Hepatocyte (in vitro differentiated cells): ENCODE measurements at regions not wholly inside any gene's neighbourhood (a gene's known extent, or its start where the extent isn't known, plus 50 kb on each side); places are given as distances from the start of the nearest gene placed in this dataset.
A peak's percentile ranks its signal among the peaks of the same experiment; 100 is the strongest.

Experiments used
- DNase-seq: peaks from one replicate; pipeline ENCODE4 v3.0.0-alpha.2; 2016; ENCODE audit warnings: low spot score
- H2AFZ ChIP-seq: fragments of 200-600 bp; sonication (generic); 2 replicates; pipeline ENCODE4 v1.6.0; 2016; ENCODE audit warnings: antibody characterized with exemption, mild to moderate bottlenecking
- H3K27ac ChIP-seq: fragments of 200-600 bp; sonication (generic); 2 replicates; pipeline ENCODE4 v1.5.1; 2016; ENCODE audit warnings: mild to moderate bottlenecking
- H3K27me3 ChIP-seq: fragments of 200-600 bp; sonication (generic); 2 replicates; pipeline ENCODE4 v1.6.1; 2016
- H3K36me3 ChIP-seq: fragments of 200-600 bp; sonication (generic); replicated peaks from 2 replicates; pipeline ENCODE4 v1.5.1; 2016; ENCODE audit warnings: low read depth; ENCODE audit not compliant: insufficient read depth
- H3K4me1 ChIP-seq: fragments of 200-600 bp; sonication (generic); 2 replicates; pipeline ENCODE4 v1.5.1; 2016; ENCODE audit warnings: mild to moderate bottlenecking, moderate library complexity; ENCODE audit not compliant: insufficient read depth
- H3K4me2 ChIP-seq: fragments of 200-600 bp; sonication (generic); 2 replicates; pipeline ENCODE4 v1.6.0; 2016
- H3K4me3 ChIP-seq: fragments of 200-600 bp; sonication (generic); 2 replicates; pipeline ENCODE4 v1.5.1; 2016; ENCODE audit warnings: mild to moderate bottlenecking
- H3K79me2 ChIP-seq: fragments of 200-600 bp; sonication (generic); 2 replicates; pipeline ENCODE4 v1.6.0; 2017; ENCODE audit warnings: mild to moderate bottlenecking
- H3K9me2 ChIP-seq: fragments of 200-600 bp; sonication (generic); replicated peaks from 2 replicates; pipeline ENCODE4 v1.6.0; 2017; ENCODE audit warnings: mild to moderate bottlenecking; ENCODE audit not compliant: insufficient read depth
- H3K9me3 ChIP-seq: fragments of 200-600 bp; sonication (generic); 2 replicates; pipeline ENCODE4 v1.5.1; 2016; ENCODE audit warnings: low read depth, mild to moderate bottlenecking
- H4K20me1 ChIP-seq: fragments of 200-600 bp; sonication (generic); 2 replicates; pipeline ENCODE4 v1.6.0; 2016; ENCODE audit warnings: mild to moderate bottlenecking; ENCODE audit not compliant: insufficient read depth, poor library complexity, severe bottlenecking
- CTCF ChIP-seq: fragments of 200-600 bp; sonication (generic); IDR thresholded peaks from 2 replicates; pipeline ENCODE4 v1.5.1; 2016; ENCODE audit warnings: antibody characterized with exemption, mild to moderate bottlenecking; ENCODE audit not compliant: poor library complexity
- EZH2 ChIP-seq: fragments of 200-600 bp; sonication (generic); IDR thresholded peaks from 2 replicates; pipeline ENCODE4 v1.6.1; 2016; ENCODE audit warnings: antibody characterized with exemption, mild to moderate bottlenecking, borderline replicate concordance
- EZH2phosphoT487 ChIP-seq: fragments of 200-600 bp; sonication (generic); IDR thresholded peaks from one replicate; pipeline ENCODE4 v1.6.1; 2018; ENCODE audit warnings: antibody characterized with exemption, mild to moderate bottlenecking, low read depth, moderate library complexity; ENCODE audit not compliant: unreplicated experiment, severe bottlenecking
- WGBS: methylation state at CpG from one replicate; pipeline ENCODE4 v1.1.6; 2016; ENCODE audit warnings: low lambda C conversion rate; ENCODE audit errors: missing lambda C conversion rate; 5-methylcytosine and 5-hydroxymethylcytosine counted together

- H3K36me3 ChIP-seq: no peaks in the 10 kb centered on the region
- TF ChIP-seq CTCF (no peak), EZH2phosphoT487 (no peak), EZH2 (no peak)
- H3K9me2 ChIP-seq: no peaks in the 10 kb centered on the region
- H3K4me3 ChIP-seq: no peak overlapping the region
- H3K4me1 ChIP-seq: peaks cover 67% of the 10 kb centered on the region
- no peaks in the 10 kb centered on the region for H3K27me3 ChIP-seq
- 50% methylated on average over 17 of the region's 17 CpGs for WGBS
- H3K4me2 ChIP-seq: peak overlapping the region; percentile 65
- H2AFZ ChIP-seq: no peak overlapping the region
- no peaks in the 10 kb centered on the region for H4K20me1 ChIP-seq
- peak overlapping the region; percentile 96 for H3K27ac ChIP-seq
- H3K79me2 ChIP-seq: no peaks in the 10 kb centered on the region
- peak; percentile 81 for DNase-seq
- H3K9me3 ChIP-seq: no peaks in the 10 kb centered on the region
These were observed 167.7 kb downstream of the TOMM20 start for GRCh38 chr1:234960722-234961455.

GRCh38 chr1:234958706-234959657 is 169.7 kb downstream of the TOMM20 start:
- 86% methylated on average over 20 of the region's 21 CpGs for whole genome bisulfite sequencing
- Histone ChIP-seq H4K20me1 (no peaks in the 10 kb centered on the region), H3K36me3 (no peaks in the 10 kb centered on the region), H3K9me3 (no peaks in the 10 kb centered on the region), H3K27ac (peak overlapping the region; percentile 96), H3K4me3 (no peak overlapping the region), H3K9me2 (no peaks in the 10 kb centered on the region), H3K4me2 (no peak overlapping the region), H3K4me1 (peaks cover 71% of the 10 kb centered on the region), H2AFZ (no peak overlapping the region), H3K79me2 (no peaks in the 10 kb centered on the region), H3K27me3 (no peaks in the 10 kb centered on the region)
- DNase-seq: no peak
- TF ChIP-seq EZH2phosphoT487: no peak
- TF ChIP-seq CTCF: no peak
- no peak for TF ChIP-seq EZH2

- 86% methylated on average over 13 of the region's 13 CpGs for WGBS
- DNase-seq: no peak
- no peak overlapping the region for H2AFZ ChIP-seq
These were observed 170.5 kb downstream of the TOMM20 start for GRCh38 chr1:234958066-234958705.

More at GRCh38 chr1:234958066-234958705, 170.5 kb downstream of the TOMM20 start:
- H3K4me2 ChIP-seq: no peak overlapping the region
- no peaks in the 10 kb centered on the region for H4K20me1 ChIP-seq
- peak overlapping the region; percentile 96 for H3K27ac ChIP-seq
- H3K9me3 ChIP-seq: no peaks in the 10 kb centered on the region
- H3K79me2 ChIP-seq: no peaks in the 10 kb centered on the region
- no peaks in the 10 kb centered on the region for H3K27me3 ChIP-seq
- H3K9me2 ChIP-seq: no peaks in the 10 kb centered on the region
- no peak overlapping the region for H3K4me3 ChIP-seq
- no peaks in the 10 kb centered on the region for H3K36me3 ChIP-seq
- peaks cover 68% of the 10 kb centered on the region for H3K4me1 ChIP-seq
- TF ChIP-seq EZH2phosphoT487 (no peak), CTCF (no peak), EZH2 (no peak)
